IPS DF 4.7 (cell line): ENCODE measurements at regions not wholly inside any gene's neighbourhood (a gene's known extent, or its start where the extent isn't known, plus 50 kb on each side); places are given as distances from the start of the nearest gene placed in this dataset.
"Not testable (repeated sequence)": the region's sequence is repeated elsewhere in the genome, so short reads cannot be mapped to it uniquely, and the experiment has no call there.

Experiments used
- DNase-seq: peaks from one replicate; pipeline ENCODE4 v3.0.0-alpha.2; 2013; ENCODE audit warnings: low spot score; ENCODE audit errors: extremely low read depth

GRCh38 chr3:74282202-74282601, 332.3 kb downstream of the CNTN3 start:
- DNase-seq: no peak

GRCh38 chr3:74281705-74282104, 332.8 kb downstream of the CNTN3 start:
- DNase-seq: no peak

- DNase-seq: no peak
These were observed 340.7 kb downstream of the CNTN3 start for GRCh38 chr3:74273555-74274402.

- DNase-seq: no peak
These were observed 341.4 kb downstream of the CNTN3 start for GRCh38 chr3:74273091-74273490.

GRCh38 chr3:74271541-74271940, 342.9 kb downstream of the CNTN3 start:
- DNase-seq: no peak

- DNase-seq: no peak
These were observed 344.8 kb downstream of the CNTN3 start for GRCh38 chr3:74269689-74270088.

GRCh38 chr3:74268753-74269152, 345.7 kb downstream of the CNTN3 start:
- DNase-seq: no peak

GRCh38 chr3:74267588-74268184, 346.8 kb downstream of the CNTN3 start:
- peak; percentile 44 for DNase-seq

- no peak for DNase-seq
These were observed 347.3 kb downstream of the CNTN3 start for GRCh38 chr3:74267131-74267530.

GRCh38 chr3:74265069-74265468, 349.4 kb downstream of the CNTN3 start:
- DNase-seq: no peak

GRCh38 chr3:74263031-74263430, 351.4 kb downstream of the CNTN3 start:
- no peak for DNase-seq

GRCh38 chr3:74233091-74233490, 381.4 kb downstream of the CNTN3 start:
- DNase-seq: no peak

GRCh38 chr3:74217467-74217866, 397.0 kb downstream of the CNTN3 start:
- DNase-seq: no peak

- DNase-seq: no peak
These were observed 400.2 kb downstream of the CNTN3 start for GRCh38 chr3:74214286-74214685.

- no peak for DNase-seq
These were observed 403.7 kb downstream of the CNTN3 start for GRCh38 chr3:74210739-74211138.

- DNase-seq: no peak
These were observed 413.5 kb downstream of the CNTN3 start for GRCh38 chr3:74200952-74201351.

- DNase-seq: not testable (repeated sequence)
These were observed 435.8 kb downstream of the CNTN3 start for GRCh38 chr3:74178664-74179063.

- DNase-seq: no peak
These were observed 441.4 kb downstream of the CNTN3 start for GRCh38 chr3:74173090-74173489.

- no peak for DNase-seq
These were observed 446.5 kb downstream of the CNTN3 start for GRCh38 chr3:74167926-74168325.

- DNase-seq: no peak
These were observed 449.2 kb downstream of the CNTN3 start for GRCh38 chr3:74165211-74165610.

- no peak for DNase-seq
These were observed 465.0 kb downstream of the CNTN3 start for GRCh38 chr3:74149466-74149865.

GRCh38 chr3:74145277-74145676, 469.2 kb downstream of the CNTN3 start:
- no peak for DNase-seq

- DNase-seq: no peak
These were observed 474.8 kb downstream of the CNTN3 start for GRCh38 chr3:74139648-74140047.
